Prostate gland (tissue), 2 donors: ENCODE measurements at regions not wholly inside any gene's neighbourhood (a gene's known extent, or its start where the extent isn't known, plus 50 kb on each side); places are given as distances from the start of the nearest gene placed in this dataset.

Source experiments
- CTCF ChIP-seq, 4 experiments: fragments of 200-600 bp in 2 of 4; fragments of 450-650 bp in 2 of 4; sonication (generic) in 2 of 4; IDR thresholded peaks; 1 replicate in 3 of 4; 2 replicates in 1 of 4; pipeline ENCODE4 v1.5.1; 2016 to 2019; ENCODE audit warnings: antibody characterized with exemption in 4 of 4, mild to moderate bottlenecking in 2 of 4, moderate library complexity in 2 of 4
- POLR2AphosphoS5 ChIP-seq: sonication (generic); formaldehyde crosslinking; IDR thresholded peaks from one replicate; pipeline ENCODE4 v1.6.1; 2017; ENCODE audit warnings: antibody characterized with exemption

GRCh38 chr21:29434081-29434480 lies 135.4 kb downstream of the BACH1 start:
- TF ChIP-seq POLR2AphosphoS5, result no peak
- TF ChIP-seq CTCF (IDR thresholded peaks at IDR 0.05), result no peak
